ENCODE measurements at regions not wholly inside any gene's neighbourhood (a gene's known extent, or its start where the extent isn't known, plus 50 kb on each side); places are given as distances from the start of the nearest gene placed in this dataset.

- H4K91ac ChIP-seq (ENCODE audit: insufficient read depth, low read depth, low read length), result peak overlapping the region; percentile 99
- H3K9me1 ChIP-seq (ENCODE audit: insufficient read depth, low read length), result peaks cover 18% of the 10 kb centered on the region
- ChIA-PET POLR2A (ENCODE audit: unreplicated experiment) (interaction anchor here (0.6 to 1.7 kb wide), 3 partner anchors 11 to 843 kb away, joined by 5 to 13 read pairs (median 11); partner anchors contain the start of gene F3), CTCF (no interaction called here)
- intact Hi-C loops (cut with micrococcal nuclease), result loop anchor here (2.0 kb wide), 3 partner anchors 64 to 184 kb away; no protein-coding TSS in a partner anchor
- H3K4me3 ChIP-seq (ENCODE audit: insufficient read depth, low read depth, low read length), result no peak overlapping the region
- BruUV-seq (replicated peaks), result no TSS peak
- peak overlapping the region; percentile 100 for H2AK5ac ChIP-seq (ENCODE audit: low read depth, low read length)
- in situ Hi-C loops (cut with MboI; ENCODE audit: low sequenced_read_pairs), result no loop called here
- WGBS, 2 experiments (ENCODE audit: extremely low coverage in 2 of 2, insufficient read length in 1 of 2), result no CpG with 5 or more reads among the region's 1 CpG
- H2BK20ac ChIP-seq (ENCODE audit: low read depth, low read length), result peak overlapping the region; percentile 99
- ATAC-seq (ENCODE audit: low read depth), result peak; percentile 16; the same call in 1 of the 2 replicates
- peak overlapping the region; percentile 22 for H3K9ac ChIP-seq (ENCODE audit: low read depth, low read length)
- peak overlapping the region; percentile 29; the same call in 1 of the 2 replicates for H3K56ac ChIP-seq (ENCODE audit: extremely low read depth, insufficient read depth, low read length)
- peak overlapping the region; percentile 98 for H4K5ac ChIP-seq (ENCODE audit: low read depth, low read length)
- no peaks in the 10 kb centered on the region for H3K9me3 ChIP-seq (ENCODE audit: control insufficient read depth, insufficient read depth, low read length)
- peak overlapping the region; percentile 67 for H3K4me2 ChIP-seq (ENCODE audit: low read depth, low read length)
- H3K79me1 ChIP-seq (ENCODE audit: low read depth in 1 of 2, low read length in 2 of 2), result peaks cover 0 to 12% of the 10 kb centered on the region in 2 experiments; a peak in 2 of 4 replicates
- H3K27ac ChIP-seq (ENCODE audit: insufficient read depth, low read length), result peak overlapping the region; percentile 95
- H3K27me3 ChIP-seq (ENCODE audit: control insufficient read depth, insufficient read depth, low read length), result no peaks in the 10 kb centered on the region
- H2BK120ac ChIP-seq (ENCODE audit: low read depth, low read length), result peak overlapping the region; percentile 99
- peak overlapping the region; percentile 100 for H2BK15ac ChIP-seq (ENCODE audit: low read depth, low read length)
- H3K4ac ChIP-seq (ENCODE audit: low read depth, low read length), result peak overlapping the region; percentile 99
- TF ChIP-seq CTCF (conservative IDR thresholded peaks at IDR 0.05; ENCODE audit: low read depth, low read length) (no peak), RFX5 (IDR thresholded peaks at IDR 0.05; ENCODE audit: low read depth, low read length) (no peak), MAFK (IDR thresholded peaks at IDR 0.05; ENCODE audit: low read depth, low read length) (no peak), ELK1 (IDR thresholded peaks at IDR 0.05; ENCODE audit: borderline replicate concordance, low read depth, low read length) (no peak), USF2 (IDR thresholded peaks at IDR 0.05; ENCODE audit: low read depth, low read length) (no peak), BHLHE40 (IDR thresholded peaks at IDR 0.05; ENCODE audit: low read depth, low read length) (no peak), RCOR1 (IDR thresholded peaks at IDR 0.05; ENCODE audit: insufficient replicate concordance, low read length) (no peak), FOS (IDR thresholded peaks at IDR 0.05; ENCODE audit: low read depth, low read length) (no peak), NFE2L2 (IDR thresholded peaks at IDR 0.05; ENCODE audit: low read depth, low read length) (no peak), SMC3 (IDR thresholded peaks at IDR 0.05; ENCODE audit: low read depth, low read length) (no peak), MAZ (IDR thresholded peaks at IDR 0.05; ENCODE audit: borderline replicate concordance, low read depth, low read length) (no peak), CEBPB (IDR thresholded peaks at IDR 0.05; ENCODE audit: low read depth, low read length) (no peak), RAD21 (IDR thresholded peaks at IDR 0.05; ENCODE audit: low read length) (no peak), CHD1 (IDR thresholded peaks at IDR 0.05; ENCODE audit: low read depth, low read length) (no peak), MXI1 (IDR thresholded peaks at IDR 0.05; ENCODE audit: borderline replicate concordance, low read depth, low read length) (no peak), POLR2A (IDR thresholded peaks at IDR 0.05; ENCODE audit: low read depth, low read length) (no peak)
- H3K23ac ChIP-seq (ENCODE audit: low read depth, low read length), result peak overlapping the region; percentile 96
- H2BK5ac ChIP-seq (ENCODE audit: low read depth, low read length, poor library complexity, severe bottlenecking), result peak overlapping the region; percentile 99
- peak overlapping the region; percentile 65 for H2AFZ ChIP-seq (replicated peaks; ENCODE audit: low read length, poor library complexity)
- peak; percentile 92 for DNase-seq
- no peaks in the 10 kb centered on the region for H3K36me3 ChIP-seq (ENCODE audit: control insufficient read depth, insufficient read depth, low read length)
- peak overlapping the region; percentile 92 to 94 for H4K8ac ChIP-seq (ENCODE audit: low read depth in 2 of 2, low read length in 2 of 2)
- peak overlapping the region; percentile 99 for H3K18ac ChIP-seq (ENCODE audit: low read depth, low read length)
- peak overlapping the region; percentile 98 for H3K14ac ChIP-seq (replicated peaks; ENCODE audit: low read depth, low read length)
- H2AK9ac ChIP-seq (replicated peaks; ENCODE audit: low read depth, low read length, poor library complexity), result peak overlapping the region; percentile 91
- H3K4me1 ChIP-seq (ENCODE audit: control insufficient read depth, insufficient read depth, low read length), result peaks cover 28% of the 10 kb centered on the region
- dilution Hi-C loops (cut with HindIII; ENCODE audit: low sequenced_read_pairs, unreplicated experiment), result no loop called here
- no peaks in the 10 kb centered on the region for H4K20me1 ChIP-seq (ENCODE audit: insufficient read depth, low read length)
Observed at GRCh38 chr1:94729267-94729666, 90.9 kb upstream of the SLC44A3 start.
